C4-2B (cell line): ENCODE measurements at regions not wholly inside any gene's neighbourhood (a gene's known extent, or its start where the extent isn't known, plus 50 kb on each side); places are given as distances from the start of the nearest gene placed in this dataset.

Source experiments
- CTCF ChIP-seq: fragments of 450-650 bp; conservative IDR thresholded peaks from 2 replicates; pipeline ENCODE4 v1.5.1; 2017; ENCODE audit warnings: mild to moderate bottlenecking
- ZFX ChIP-seq: fragments of 450-650 bp; IDR thresholded peaks from 2 replicates; pipeline ENCODE4 v1.6.1; 2017

- TF ChIP-seq CTCF (no peak), ZFX (no peak)
Measured at GRCh38 chr5:50580506-50580905, 85.9 kb upstream of the PARP8 start.
